Right lobe of liver (tissue), 6 donors: ENCODE measurements at regions not wholly inside any gene's neighbourhood (a gene's known extent, or its start where the extent isn't known, plus 50 kb on each side); places are given as distances from the start of the nearest gene placed in this dataset.
A peak's percentile ranks its signal among the peaks of the same experiment; 100 is the strongest.

ENCODE experiments used
- ATAC-seq, 4 donors: fragments of 200-7000 bp; cut with Tn5 transposase; one replicate each; pipeline ENCODE4 v1.9.1; 2020; ENCODE audit warnings: mild to moderate bottlenecking in 4 of 4, moderate library complexity in 4 of 4
- DNase-seq, 3 donors: peaks; one replicate each; pipeline ENCODE4 v3.0.0-alpha.2; 2020
- H3K27ac ChIP-seq, 3 donors: fragments of 200-600 bp; one replicate each; pipeline ENCODE4 v1.8.0; 2022
- H3K27me3 ChIP-seq, 2 donors: fragments of 200-600 bp; one replicate each; pipeline ENCODE4 v1.8.0; 2022
- H3K36me3 ChIP-seq, 4 donors: fragments of 200-600 bp; sonication (generic) in 1 of 4; one replicate each; pipeline versions ENCODE4 v1.5.1 to v1.8.0; 2017 to 2022; ENCODE audit warnings: control low read depth in 1 of 4
- H3K4me1 ChIP-seq, 4 donors: fragments of 200-600 bp; sonication (generic) in 1 of 4; one replicate each; pipeline versions ENCODE4 v1.5.1 to v1.8.0; 2017 to 2022; ENCODE audit warnings: control low read depth in 1 of 4
- H3K4me3 ChIP-seq, 3 donors: fragments of 200-600 bp; one replicate each; pipeline ENCODE4 v1.8.0; 2022
- H3K9me3 ChIP-seq, 4 donors: fragments of 200-600 bp; sonication (generic) in 1 of 4; one replicate each; pipeline versions ENCODE4 v1.5.1 to v1.8.0; 2017 to 2022; ENCODE audit warnings: control low read depth in 1 of 4
- POLR2A ChIP-seq: fragments of 450-650 bp; IDR thresholded peaks from one replicate; pipeline ENCODE4 v1.6.1; 2017; ENCODE audit warnings: antibody characterized with exemption, mild to moderate bottlenecking
- WGBS: methylation state at CpG from one replicate; pipeline ENCODE4 v1.1.6; 2018; ENCODE audit warnings: low coverage, low lambda C conversion rate; ENCODE audit not compliant: insufficient coverage; ENCODE audit errors: missing lambda C conversion rate; 5-methylcytosine and 5-hydroxymethylcytosine counted together
- intact Hi-C, 2 donors: fragments of 100-400 bp; cut with DNase I; formaldehyde crosslinking; loops; one replicate each; pipeline versions ENCODE4 v1.11.2 to v1.14.1; 2022
- TF ChIP-seq, protein P1 (sequence below), 4 donors: fragments of 200-600 bp in 3 of 4; fragments of 450-650 bp in 1 of 4; IDR thresholded peaks; one replicate each; pipeline versions ENCODE4 v1.5.1 to v1.8.0; 2016 to 2022; ENCODE audit warnings: antibody characterized with exemption in 4 of 4, mild to moderate bottlenecking in 2 of 4
- donor health status: DM: no; HTN: yes; CAD: no.
- donor health status: DM: no; HTN: no; CAD: no.
- donor health status: DM: no; HTN: no; CAD: no.
- donor health status: DM: no; HTN: yes; CAD: no.
- donor health status: DM: no; HTN: yes; CAD: no.

DNA sequence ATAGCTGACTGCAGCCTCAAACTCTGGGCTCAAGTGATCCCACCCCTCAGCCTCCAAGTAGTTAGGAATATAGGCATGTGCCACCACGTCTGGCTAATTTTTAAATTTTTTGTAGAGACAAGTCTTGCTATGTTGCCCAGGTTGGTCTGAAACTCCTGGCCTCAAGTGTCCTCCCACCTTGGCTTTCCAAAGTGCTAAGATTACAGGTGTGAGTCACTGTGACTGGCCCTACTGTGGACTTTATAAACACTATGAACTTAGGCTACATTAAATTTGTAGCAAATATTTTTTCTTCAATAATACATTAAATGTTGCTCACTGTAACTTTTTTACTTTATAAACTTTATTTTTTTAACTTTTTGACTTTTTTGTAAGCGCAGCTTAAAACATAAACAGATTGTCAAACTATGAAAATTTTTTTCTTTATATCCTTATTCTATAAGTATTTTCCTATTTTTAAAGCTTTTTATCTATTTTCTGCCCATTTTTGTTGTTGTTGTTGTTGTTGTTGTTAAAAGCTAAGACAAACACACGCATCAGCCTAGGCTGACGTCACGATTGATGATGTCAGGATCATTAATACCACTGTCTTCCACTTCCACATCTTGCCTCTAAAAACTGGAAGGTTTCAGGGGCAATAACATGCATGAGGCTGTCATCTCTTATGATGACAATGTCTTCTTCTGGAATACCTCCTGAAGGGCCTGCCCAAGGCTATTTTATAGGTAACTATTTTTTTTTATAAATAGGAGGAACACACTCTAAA, 204.2 kb downstream of the KLF5 start:
- 56% methylated on average over 4 of the region's 5 CpGs for WGBS
- DNase-seq (no peak), ATAC-seq (no peak)
- intact Hi-C loops = no loop called here
- TF ChIP-seq POLR2A = no peak
- TF ChIP-seq, protein P1, sequence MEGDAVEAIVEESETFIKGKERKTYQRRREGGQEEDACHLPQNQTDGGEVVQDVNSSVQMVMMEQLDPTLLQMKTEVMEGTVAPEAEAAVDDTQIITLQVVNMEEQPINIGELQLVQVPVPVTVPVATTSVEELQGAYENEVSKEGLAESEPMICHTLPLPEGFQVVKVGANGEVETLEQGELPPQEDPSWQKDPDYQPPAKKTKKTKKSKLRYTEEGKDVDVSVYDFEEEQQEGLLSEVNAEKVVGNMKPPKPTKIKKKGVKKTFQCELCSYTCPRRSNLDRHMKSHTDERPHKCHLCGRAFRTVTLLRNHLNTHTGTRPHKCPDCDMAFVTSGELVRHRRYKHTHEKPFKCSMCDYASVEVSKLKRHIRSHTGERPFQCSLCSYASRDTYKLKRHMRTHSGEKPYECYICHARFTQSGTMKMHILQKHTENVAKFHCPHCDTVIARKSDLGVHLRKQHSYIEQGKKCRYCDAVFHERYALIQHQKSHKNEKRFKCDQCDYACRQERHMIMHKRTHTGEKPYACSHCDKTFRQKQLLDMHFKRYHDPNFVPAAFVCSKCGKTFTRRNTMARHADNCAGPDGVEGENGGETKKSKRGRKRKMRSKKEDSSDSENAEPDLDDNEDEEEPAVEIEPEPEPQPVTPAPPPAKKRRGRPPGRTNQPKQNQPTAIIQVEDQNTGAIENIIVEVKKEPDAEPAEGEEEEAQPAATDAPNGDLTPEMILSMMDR (IDR thresholded peaks at IDR 0.05) = no peak
- no peaks in the 10 kb centered on the region for H3K9me3 ChIP-seq
- no peaks in the 10 kb centered on the region for H3K27me3 ChIP-seq
- H3K27ac ChIP-seq = no peak overlapping the region
- H3K4me1 ChIP-seq = no peaks in the 10 kb centered on the region
- H3K36me3 ChIP-seq = no peaks in the 10 kb centered on the region
- H3K4me3 ChIP-seq = no peak overlapping the region

DNA sequence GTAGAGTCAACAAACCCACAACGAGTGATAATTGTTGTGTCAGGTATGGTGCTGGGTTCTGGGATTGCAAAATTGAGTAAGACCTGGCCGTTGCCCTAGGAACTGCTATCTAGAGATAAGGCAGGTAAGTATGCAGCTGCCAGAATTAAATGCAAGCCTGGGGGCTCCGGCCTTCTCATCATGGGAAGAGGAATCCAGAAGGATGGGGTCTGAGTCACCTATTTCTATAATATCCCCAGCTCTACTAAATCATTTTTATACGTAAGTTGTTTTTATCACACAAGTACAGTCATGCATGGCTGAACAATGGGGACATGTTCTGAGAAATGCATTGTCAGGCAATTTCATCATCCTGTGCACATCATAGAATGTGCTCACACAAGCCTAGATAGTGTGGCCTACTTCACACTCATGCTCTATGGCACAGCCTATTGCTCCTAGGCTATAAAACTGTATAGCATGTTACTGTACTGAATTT, 203.0 kb downstream of the KLF5 start:
- no peak overlapping the region for H3K27ac ChIP-seq
- TF ChIP-seq POLR2A = no peak
- TF ChIP-seq, protein P1 (IDR thresholded peaks at IDR 0.05) = no peak
- intact Hi-C loops = no loop called here
- ATAC-seq = peak in 2 of 4 donors; percentile 28 to 51
- no peaks in the 10 kb centered on the region for H3K9me3 ChIP-seq
- 24% methylated on average over 4 of the region's 4 CpGs for WGBS
- no peaks in the 10 kb centered on the region for H3K27me3 ChIP-seq
- no peak overlapping the region for H3K4me3 ChIP-seq
- no peaks in the 10 kb centered on the region for H3K36me3 ChIP-seq
- no peak for DNase-seq
- H3K4me1 ChIP-seq = no peaks in the 10 kb centered on the region

DNA sequence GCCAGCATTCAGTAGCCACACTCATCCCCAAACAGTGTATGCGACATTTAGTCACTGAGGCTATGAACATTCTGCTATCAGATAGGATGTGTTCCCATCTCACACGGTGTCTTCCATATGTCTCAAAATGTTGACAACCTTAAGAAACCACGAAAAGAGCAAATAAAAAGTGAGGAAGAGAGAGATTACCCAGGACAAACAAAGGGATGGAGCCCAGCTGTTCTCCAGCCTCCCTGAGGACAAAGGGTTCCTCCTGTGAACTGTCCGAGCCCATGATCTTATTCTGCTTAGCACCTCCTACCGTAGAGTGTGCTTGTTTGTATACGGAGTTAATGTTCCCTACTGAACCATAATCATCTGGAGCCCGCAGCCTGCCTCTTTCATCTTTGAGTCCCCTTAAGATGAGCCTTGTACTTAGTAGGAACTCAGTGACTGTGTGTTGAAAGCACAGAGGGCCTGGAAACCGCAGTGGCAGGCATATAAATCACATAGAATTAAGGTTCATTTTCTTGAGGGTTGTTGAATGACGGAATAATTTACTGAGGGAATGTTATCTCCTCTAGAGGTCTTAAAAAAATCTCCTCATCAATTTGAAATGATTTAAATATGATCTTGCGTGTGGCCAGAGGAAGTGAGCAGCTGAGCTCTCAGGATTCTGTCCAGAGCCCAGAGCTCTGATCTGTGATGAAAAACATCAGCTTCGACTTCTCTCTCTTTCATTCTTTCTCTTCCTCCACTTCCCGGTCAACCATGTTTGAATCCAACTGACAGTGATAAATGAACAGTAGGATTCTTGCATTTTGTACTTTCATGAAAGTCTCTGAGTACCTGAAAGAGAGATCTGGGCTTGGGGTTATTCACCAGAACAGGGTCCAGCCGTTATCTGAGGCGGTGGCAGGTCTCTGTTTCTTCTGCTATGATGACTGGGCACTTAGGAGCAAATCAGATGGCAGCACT, 200.5 kb downstream of the KLF5 start:
- ATAC-seq = no peak

DNA sequence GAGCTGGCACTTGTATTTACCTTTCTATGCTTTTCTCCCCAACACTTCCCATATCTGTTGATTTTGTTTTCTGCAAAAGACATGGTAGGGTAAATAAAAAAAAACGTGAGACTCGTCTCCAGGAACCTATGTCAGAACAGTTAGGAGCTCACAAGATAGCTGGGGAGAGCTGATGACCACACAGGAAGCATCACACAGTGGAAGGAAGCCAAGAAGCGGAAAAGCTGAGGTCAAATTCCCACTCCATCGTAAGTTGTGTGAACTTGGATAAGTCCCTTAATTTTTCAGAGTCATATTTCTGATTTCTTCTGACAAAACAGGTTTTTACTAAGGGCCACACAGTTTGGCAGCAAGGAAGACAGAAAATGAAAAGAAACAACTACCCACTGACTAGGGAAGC, 199.6 kb downstream of the KLF5 start:
- Histone ChIP-seq H3K27me3 (no peaks in the 10 kb centered on the region), H3K27ac (no peak overlapping the region), H3K36me3 (no peaks in the 10 kb centered on the region), H3K9me3 (no peaks in the 10 kb centered on the region), H3K4me3 (no peak overlapping the region), H3K4me1 (no peaks in the 10 kb centered on the region)
- 54% methylated on average over 4 of the region's 4 CpGs for WGBS
- no peak for DNase-seq
- ATAC-seq = no peak
- no peak for TF ChIP-seq POLR2A
- TF ChIP-seq, protein P1 (IDR thresholded peaks at IDR 0.05) = no peak
- intact Hi-C loops = no loop called here

More for the DNA sequence above, 200.5 kb downstream of the KLF5 start:
- no peaks in the 10 kb centered on the region for H3K36me3 ChIP-seq
- 60% methylated on average over 12 of the region's 14 CpGs for WGBS
- intact Hi-C loops = no loop called here
- no peak overlapping the region for H3K27ac ChIP-seq
- TF ChIP-seq, protein P1 (IDR thresholded peaks at IDR 0.05) = no peak
- no peaks in the 10 kb centered on the region for H3K9me3 ChIP-seq
- H3K4me3 ChIP-seq = no peak overlapping the region
- H3K4me1 ChIP-seq = no peaks in the 10 kb centered on the region
- no peak for DNase-seq
- H3K27me3 ChIP-seq = no peaks in the 10 kb centered on the region
